ENCODE measurements at regions not wholly inside any gene's neighbourhood (a gene's known extent, or its start where the extent isn't known, plus 50 kb on each side); places are given as distances from the start of the nearest gene placed in this dataset.

DNA sequence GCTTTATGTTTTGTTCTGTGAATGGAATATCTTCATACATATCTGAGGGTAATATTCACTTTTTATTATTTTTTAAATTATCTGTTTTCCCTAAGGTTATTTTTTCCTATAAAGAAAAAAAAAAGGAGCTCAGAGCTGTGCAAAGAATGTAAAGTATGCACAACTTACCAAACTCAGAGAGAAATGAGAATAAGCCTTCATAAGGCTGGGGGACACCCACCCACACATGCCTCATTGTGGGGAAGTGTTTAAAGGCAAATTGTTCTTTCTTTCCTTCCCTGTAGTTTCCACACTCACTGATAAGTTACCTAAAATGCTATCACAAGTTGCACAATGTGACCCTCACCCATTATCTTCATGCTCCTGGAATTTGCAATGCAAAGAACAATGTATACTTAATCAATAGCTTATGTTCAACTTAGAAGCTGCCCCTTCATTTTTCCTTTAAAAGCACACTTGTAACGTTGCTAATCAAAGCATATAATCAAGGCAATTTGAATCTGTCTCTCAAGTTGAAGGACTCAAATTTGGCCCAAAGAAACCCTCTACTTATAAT lies 108.1 kb downstream of the GNAT3 start:
- no peak for DNase-seq (ENCODE audit: low spot score)

DNA sequence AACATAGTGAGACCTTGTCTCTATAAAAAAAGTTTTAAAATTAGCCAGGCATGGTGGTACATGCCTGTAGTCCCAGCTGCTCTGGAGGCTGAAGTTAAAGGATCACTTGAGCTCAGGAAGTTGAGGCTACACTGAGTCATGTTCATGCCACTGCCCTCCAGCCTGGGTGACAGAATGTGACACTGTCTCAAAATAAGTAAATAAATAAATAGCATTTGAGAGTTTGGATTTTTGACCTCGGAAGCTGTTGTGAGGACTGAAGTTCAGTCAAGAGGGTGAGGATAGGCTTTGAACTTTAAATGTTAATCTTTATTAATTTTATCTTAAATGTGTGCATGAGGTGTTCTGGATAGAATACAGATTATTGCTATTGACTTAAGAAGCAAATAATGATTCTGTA lies 110.2 kb downstream of the GNAT3 start:
- DNase-seq (ENCODE audit: low spot score) = no peak

DNA sequence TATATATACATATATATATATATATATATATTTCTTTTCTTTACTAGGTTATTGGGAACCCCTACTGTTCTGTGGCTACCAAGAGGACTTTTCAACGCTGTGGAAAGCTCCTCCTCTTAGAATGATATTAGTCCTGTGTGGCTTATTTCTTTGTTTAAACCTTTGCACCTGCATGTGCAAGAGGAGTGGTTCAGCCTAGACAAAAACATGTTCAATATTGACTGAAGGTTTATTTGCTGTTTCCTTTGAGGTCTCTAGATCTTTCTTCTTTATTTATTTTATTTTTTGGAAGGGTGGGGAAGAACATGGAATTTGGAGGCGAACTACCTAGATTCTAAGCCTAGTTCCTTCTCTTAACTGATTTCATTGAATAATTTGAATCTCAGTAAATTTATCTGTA lies 118.1 kb downstream of the GNAT3 start:
- no peak for DNase-seq (ENCODE audit: low spot score)

DNA sequence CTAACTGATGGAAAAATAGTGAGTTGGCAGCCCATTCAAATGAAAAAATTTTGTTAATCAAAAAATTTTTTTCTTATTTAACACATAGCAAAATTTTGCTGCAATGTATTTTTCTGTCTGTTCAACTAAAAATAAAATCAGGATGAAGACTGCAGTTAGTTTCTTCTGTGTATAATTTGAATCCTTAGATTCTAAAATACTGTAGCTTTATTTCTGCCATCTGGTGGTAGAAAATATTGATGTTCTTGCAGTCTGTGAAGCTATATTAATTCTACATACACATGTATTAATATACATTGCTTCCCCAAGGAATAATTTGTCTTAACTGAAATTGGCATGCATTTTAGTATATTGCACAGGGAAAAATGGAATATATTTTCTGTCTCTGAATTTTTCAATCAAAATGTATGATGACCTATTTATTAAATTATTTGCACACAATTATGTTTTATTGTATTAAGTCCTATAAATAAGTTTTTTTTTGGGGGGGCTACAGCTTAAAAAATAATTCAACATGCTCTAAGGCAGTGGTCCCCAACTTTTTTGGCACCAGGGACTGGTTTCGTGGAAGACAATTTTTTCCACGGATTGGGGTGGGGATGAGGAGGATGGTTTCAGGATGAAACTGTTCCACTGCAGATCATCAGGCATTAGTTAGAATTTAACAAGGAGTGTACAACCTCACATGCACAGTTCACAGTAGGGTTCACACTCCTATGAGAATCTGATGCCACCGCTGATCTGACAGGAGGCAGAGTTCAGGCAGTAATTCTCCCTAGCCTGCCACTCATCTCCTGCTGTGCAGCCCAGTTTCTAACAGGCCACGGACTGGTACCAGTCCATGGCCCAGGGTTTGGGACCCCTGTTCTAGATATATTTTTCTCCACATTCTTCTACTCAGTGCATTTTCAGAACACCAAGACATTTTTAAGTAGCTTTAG lies 119.4 kb downstream of the GNAT3 start:
- DNase-seq (ENCODE audit: low spot score) = peak; percentile 34

DNA sequence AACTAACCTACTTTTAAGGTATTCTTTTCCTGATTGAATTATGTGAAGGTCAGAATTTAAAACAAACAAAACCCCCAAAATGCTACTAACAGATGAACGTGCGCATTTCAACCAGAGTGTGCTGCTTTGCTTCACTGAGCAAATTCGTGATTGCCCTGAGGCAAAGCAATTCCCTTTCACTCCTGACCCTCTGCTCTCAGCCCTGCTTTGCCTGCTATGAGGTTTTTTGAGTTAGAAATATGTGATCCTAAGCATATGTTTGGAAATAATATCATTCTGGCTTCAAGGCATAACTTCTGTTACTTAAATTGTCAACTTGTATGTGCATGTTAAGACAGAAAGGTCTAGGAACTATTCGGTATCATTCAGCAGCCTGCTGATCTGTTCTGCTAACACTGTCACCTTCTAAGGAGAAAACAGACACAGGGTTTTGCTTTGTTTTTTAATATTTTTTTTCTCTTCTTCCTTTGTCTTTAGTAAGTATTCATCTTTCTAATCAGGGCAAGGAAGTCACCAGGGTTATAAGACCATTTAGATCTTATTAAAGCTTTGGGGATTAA lies 124.2 kb downstream of the GNAT3 start:
- no peak for DNase-seq (ENCODE audit: low spot score)

DNA sequence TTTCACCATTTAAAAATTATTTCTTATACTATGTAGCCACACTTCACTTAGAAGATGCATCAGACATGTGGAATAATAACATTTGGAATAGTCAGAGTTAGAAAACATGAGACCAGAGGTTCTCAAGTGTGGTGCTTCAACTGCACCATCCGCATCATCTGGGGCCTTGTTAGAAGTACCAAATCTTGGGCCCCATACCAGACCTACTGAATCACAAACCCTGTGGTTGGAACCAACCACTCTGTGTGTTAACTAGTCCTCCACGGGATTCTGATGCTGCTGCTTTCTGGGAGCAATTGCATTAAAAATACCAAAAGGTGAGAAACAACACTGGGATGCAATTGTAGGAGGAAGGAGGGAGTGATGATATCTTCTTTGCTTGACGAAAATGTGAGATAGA lies 125.2 kb downstream of the GNAT3 start:
- no peak for DNase-seq (ENCODE audit: low spot score)

DNA sequence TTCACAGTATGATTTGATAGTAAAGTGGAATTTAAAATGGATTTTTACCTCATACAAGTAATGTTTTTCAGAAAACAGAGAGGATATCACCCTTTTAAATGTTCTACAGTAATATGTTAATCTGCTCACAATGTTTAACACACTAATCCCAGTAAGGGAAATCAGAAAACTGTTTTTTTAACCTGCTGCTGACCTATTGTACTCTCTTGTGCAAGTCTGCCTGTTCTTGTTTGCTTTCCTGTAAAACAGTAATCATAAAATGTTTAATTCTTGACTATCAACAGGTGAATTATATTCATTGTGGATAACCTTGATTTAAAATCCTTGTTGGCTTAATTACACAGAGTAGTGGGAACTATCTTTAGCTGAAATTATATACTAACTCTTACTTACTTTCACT lies 126.4 kb downstream of the GNAT3 start:
- no peak for DNase-seq (ENCODE audit: low spot score)

DNA sequence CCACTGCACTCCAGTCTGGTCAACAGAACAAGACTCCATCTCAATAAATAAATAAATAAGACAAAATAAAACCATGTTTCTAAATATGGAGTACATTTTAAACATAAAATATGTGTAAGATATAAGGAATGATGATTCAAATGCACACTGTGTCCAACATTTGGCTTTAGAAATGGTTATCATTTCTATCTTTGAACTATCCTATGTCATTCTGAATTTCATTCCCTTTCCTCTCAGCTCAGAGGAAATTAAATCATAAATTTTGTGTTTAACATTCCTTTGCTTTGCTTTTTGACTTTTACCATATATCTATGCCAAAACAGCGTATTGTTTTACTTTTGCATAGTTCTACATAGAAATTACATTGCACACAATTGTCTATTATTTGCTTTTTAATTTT lies 130.9 kb downstream of the GNAT3 start:
- DNase-seq (ENCODE audit: low spot score) = no peak

DNA sequence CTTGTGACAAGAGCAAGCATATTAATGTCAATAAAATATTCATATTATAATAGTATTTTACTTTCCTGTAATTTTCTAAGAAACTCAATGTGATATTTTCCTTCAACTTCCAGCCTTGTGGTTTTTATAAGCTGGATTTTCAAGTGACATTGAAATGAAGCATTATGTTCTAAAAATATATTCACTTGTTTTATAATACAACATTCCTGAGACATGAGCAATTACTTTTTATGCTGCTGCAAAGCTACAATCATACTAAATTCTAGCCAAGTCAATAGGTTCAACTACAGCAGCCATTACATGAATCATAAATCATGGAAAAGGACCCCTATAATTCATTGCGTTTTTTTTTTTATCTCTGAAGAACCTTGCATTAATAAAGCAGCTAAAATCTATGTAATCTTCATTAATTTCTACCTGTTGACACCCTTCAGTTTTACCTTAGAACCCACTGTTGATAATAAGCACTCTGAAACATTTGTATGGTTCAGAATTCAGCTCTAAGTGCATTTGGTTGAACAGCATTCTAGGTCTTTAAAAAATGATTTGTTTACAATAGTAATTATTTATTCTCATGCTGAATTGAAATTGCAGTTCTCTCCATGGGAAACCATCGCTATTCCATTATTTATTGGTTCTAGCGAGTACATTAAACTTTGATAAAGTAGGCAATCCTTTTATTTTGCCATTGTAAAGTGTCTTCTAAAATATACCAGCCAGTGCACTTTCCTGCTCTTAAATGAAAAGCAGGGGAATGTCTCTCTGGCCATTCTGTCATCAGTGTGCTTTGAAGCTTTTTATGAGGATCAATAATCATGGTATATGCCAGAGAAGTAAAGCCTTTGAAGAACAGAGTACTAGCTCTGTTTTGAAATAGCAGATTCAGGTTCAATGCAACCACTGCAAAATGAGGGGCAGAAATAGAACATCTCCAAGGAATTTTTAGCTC lies 132.6 kb downstream of the GNAT3 start:
- DNase-seq (ENCODE audit: low spot score) = no peak

DNA sequence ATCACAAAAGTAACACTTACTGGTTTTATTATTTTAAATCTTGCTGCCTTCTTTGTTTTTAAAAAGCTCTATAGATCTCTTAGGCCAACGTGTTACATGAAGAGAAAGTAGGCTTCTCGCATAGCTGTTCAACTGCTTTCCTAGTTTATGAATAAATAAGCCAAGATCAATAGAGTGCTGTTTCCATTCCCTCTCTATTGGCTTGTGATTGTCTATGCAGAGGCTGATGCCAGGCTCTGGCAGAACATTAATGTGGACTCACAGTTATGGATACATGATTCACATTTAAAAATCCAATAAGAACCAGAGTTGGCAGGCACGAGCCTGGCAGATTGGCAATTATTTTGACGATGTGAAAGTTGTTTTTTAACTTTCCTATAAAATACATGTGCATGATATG lies 137.5 kb downstream of the GNAT3 start:
- DNase-seq (ENCODE audit: low spot score) = no peak

DNA sequence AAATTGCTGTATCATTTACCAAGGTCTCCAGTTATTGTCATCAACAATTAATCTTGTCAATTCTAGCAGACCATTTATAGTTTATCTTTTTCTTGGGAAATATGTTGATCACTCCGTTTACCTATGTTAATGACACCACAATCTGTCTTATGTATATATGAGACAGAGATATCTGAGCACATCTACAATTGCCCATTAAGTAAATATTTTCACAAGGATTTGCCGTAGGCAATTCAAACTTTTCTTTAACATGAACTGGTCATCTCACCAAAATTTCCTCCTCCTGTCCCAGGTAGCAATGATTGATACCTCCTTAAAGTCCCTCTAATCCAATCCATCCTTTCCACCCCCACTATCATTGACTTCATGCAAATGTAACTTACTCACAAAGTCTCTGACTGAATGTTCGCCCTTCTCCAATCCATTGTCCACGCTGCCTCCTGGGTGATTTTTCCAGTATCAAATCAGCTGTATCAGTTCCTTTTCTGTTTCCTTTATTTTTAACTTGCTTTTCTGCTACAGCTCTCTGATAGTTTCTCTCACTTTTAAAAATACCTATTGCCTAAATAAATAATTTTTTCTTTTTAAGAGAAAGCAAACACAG lies 138.3 kb downstream of the GNAT3 start:
- no peak for DNase-seq (ENCODE audit: low spot score)

DNA sequence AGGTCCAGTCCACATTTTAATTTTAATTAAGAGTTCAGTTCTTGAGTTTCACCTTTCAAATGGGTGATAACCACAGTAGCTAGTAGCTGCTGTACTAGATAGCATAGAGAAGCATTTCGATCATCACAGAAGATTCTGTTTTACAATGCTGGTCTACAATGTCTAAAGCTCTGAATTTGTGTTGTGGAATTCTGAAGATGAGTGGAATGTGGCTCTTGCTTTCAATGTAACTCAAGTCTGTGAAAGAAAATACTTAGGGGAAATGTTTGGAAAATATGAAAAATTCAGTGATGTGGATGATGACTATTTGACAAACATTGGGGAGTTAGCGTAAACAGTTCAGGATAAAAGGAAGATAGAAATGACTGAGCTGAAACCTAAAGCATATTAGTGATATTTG lies 139.4 kb downstream of the GNAT3 start:
- no peak for DNase-seq (ENCODE audit: low spot score)

DNA sequence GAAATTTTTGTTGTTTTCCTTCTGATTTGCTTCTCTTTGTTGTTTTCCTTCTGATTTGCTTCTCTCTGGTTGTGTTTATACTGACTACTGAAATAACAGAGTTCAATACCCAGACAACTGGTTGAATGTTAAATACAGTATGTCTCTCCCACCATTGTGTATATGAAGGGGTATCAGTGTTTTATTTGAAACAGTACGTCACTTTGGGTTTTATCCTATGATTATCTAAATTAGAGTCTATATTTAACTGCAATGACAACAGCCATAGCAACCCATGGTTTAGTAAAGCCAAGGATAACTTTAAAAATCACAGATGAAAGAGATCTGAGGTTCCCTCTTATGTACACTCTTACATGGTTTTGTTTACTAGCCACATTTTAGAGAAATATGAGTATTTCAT lies 141.3 kb downstream of the GNAT3 start:
- no peak for DNase-seq (ENCODE audit: low spot score)

DNA sequence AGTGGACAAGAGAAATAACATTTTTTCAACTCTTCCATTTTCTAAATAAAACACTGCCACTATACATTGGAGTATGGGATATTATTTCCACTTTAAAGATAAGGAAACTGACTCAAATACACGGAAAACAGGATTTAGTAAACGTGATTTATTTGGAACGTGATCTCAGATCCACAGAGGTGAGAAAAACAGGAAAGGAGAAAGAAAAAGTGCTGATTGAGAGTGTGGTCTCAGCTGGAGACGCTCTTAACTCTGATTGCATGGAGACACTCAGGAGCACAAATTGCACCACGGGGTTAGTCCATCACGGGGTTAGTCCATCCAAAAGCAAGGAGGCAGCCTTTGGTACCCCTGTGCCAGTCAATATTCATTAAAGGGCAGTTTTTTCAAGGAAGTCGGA lies 142.5 kb downstream of the GNAT3 start:
- no peak for DNase-seq (ENCODE audit: low spot score)

DNA sequence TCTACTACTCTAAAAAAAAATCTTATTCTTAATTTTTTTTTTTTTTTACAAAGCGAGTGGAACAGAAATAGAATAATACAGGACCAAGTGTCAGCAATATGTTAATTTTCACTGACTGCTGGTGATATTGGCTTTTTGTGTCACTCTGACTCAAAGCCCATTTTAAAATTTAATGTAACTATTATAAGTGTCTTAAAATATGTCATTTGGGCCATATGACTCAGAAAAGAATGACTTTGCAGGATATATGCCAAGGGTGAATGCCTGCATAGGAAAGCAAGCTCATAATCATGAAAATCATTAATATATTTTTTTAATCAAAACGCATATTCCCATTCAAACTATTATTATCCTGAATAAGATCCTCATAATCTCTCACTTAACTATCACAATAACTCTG lies 149.2 kb downstream of the GNAT3 start:
- DNase-seq (ENCODE audit: low spot score) = no peak

DNA sequence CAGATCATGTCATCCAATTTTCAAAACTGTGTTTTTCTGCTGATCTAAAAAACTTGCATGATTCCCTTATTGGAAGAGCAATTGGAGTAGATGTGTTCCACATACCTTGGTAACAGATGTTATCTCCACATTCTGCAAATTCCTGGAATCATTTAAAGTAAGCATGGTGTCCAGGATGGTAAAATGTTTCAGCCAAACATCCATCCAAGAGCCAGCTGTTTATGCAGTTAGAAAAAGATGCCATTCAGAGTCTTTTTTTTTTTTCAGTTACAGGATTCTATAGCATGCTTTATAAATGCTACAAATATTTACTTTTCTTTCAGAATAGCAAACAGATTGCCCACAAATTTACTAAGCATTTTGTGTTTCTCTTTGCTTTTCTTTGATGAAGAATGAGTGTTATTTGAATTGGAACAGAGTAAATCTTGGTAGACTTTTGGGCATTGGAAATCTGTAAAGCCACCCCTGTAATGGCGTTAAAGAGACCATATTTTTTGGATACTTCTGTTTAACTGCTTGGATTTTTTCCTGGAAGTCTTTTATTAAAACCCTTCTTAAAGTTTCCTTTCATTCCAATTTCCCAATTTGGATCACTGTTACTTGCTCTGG lies 149.8 kb downstream of the GNAT3 start:
- DNase-seq (ENCODE audit: low spot score) = no peak

DNA sequence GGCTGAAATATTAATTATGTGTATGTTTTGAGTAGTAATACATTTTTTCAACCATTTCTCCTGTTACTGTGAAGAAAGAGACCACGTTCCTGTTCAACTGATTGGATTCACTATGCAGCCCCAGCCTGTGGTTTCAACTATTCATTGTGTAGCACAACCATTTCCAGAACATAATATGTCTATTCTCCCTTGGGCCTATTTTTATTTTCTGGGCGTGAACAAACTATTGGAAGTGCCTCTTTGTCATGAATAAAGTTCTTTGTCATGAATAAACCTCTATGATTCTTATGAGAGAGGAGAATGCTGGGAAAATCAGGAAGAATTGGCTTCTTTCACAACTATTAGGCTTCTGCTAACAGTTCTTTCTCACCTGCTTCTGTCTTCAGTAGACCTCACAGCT lies 152.4 kb downstream of the GNAT3 start:
- DNase-seq (ENCODE audit: low spot score) = no peak

DNA sequence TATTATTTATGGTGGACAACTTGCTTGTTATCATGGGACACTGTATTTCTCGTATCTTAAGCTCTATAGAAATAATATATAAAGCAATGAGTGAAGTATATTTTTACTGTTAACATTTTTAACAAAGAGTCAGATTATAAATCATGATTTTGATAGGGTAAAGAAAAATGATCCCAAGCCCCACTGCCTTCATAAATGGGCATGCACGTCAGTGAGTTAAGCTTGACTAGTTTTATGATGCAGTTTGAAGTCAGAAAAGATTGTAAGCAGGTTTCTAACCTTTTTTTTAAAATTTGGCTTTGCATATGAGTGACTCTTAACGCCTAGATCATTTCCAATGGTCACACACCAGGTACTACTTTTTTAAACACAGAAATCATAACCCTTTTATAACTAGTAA lies 152.8 kb downstream of the GNAT3 start:
- DNase-seq (ENCODE audit: low spot score) = no peak

DNA sequence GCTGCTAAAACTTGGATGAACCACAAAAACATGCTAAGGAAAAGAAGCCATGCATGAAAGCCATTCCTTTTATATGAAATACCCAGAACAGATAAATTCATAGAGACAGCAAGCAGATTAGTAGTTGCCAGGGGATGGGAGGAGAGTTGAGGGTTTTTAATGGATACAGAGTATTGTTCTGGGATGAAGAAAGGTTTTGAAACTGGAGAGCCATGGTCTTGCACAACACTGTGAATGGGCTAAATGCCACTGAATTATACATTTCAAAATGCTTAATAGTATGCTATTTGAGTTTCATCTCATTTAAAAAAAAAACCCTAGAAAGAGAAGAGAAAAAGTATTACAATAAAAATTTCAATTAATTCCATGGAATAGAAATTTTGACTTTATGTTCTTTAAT lies 154.3 kb downstream of the GNAT3 start:
- no peak for DNase-seq (ENCODE audit: low spot score)

DNA sequence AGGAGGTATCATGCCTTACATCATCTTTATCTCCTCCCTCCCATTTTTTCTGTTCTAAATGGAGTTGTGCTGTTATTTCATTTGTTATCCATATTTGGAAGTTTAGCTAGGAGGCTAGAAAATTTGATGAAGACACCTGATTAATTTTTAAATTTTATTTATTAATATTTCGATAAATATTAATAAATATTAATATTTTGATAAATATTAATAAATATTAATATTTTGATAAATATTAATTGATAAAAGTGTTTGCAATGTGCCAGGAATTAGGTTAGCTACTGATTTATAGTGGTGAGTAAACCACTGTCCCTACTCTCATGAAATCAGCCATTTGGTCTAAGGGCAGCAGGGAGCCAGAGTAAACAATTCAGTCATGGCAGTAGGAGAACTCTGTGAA lies 161.4 kb downstream of the GNAT3 start:
- DNase-seq (ENCODE audit: low spot score) = no peak

DNA sequence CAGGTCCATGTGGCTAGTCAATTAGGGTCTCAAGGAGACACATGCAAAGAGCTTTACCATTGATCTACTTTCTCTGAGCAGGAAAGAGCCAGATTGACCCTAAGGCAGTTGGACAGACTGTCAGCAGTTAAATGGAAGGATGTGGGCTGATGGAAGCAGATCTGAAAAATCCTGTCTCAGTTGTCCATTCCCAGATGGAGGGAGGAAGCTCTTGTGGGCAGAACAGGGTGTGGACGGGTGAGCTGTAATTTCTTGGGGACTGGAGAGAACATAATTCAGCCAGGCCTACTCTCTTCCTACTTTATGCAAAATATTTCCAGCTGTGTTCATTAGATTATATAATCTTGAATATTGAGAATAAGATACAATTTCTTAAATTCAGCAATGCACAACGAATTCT lies 163.6 kb downstream of the GNAT3 start:
- no peak for DNase-seq (ENCODE audit: low spot score)

DNA sequence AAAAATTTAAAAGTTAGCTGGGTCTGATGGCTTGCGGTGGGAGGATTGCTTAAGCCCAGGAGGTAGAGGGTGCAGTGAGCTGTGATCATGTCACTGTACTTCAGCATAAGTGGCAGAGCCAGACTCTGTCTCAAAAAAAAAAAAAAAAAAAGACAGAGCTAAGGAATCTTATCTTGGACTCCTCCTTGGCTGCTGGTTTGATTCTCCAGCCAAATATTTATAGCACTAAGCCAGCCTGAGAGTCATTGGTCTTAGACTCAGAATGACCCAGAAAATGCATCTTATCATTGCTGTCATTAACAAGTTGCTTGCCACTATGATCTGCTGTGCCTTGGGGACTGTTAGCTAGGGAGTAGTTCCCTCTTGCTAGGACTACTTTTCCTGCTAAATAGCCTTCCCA lies 164.7 kb downstream of the GNAT3 start:
- no peak for DNase-seq (ENCODE audit: low spot score)

All from NAMALWA (cell line).